ENCODE measurements at regions not wholly inside any gene's neighbourhood (a gene's known extent, or its start where the extent isn't known, plus 50 kb on each side); places are given as distances from the start of the nearest gene placed in this dataset.

- intact Hi-C loops (cut with DNase I) = no loop called here
- DNase-seq = no peak
- no peak for ATAC-seq (ENCODE audit: poor library complexity)
These were observed 241.2 kb downstream of the SOX2 start for GRCh38 chr3:181952929-181953328.

GRCh38 chr3:181955566-181955965, 243.8 kb downstream of the SOX2 start:
- intact Hi-C loops (cut with DNase I) = no loop called here
- no peak for DNase-seq
- ATAC-seq (ENCODE audit: poor library complexity) = no peak

- ATAC-seq (ENCODE audit: poor library complexity) = no peak
- DNase-seq = no peak
- intact Hi-C loops (cut with DNase I) = no loop called here
These were observed 244.4 kb downstream of the SOX2 start for GRCh38 chr3:181956122-181956521.

- intact Hi-C loops (cut with DNase I) = no loop called here
- DNase-seq (no peak), ATAC-seq (ENCODE audit: poor library complexity) (no peak)
These were observed 254.7 kb downstream of the SOX2 start for GRCh38 chr3:181966393-181966792.

- no peak for DNase-seq
- intact Hi-C loops (cut with DNase I) = no loop called here
- no peak for ATAC-seq (ENCODE audit: poor library complexity)
These were observed 258.2 kb downstream of the SOX2 start for GRCh38 chr3:181969925-181970324.

GRCh38 chr3:181971424-181971823, 259.7 kb downstream of the SOX2 start:
- intact Hi-C loops (cut with DNase I) = no loop called here
- ATAC-seq (ENCODE audit: poor library complexity) (no peak), DNase-seq (no peak)

- DNase-seq = no peak
- intact Hi-C loops (cut with DNase I) = no loop called here
- ATAC-seq (ENCODE audit: poor library complexity) = no peak
These were observed 262.5 kb downstream of the SOX2 start for GRCh38 chr3:181974198-181974597.

GRCh38 chr3:181976526-181976925, 264.8 kb downstream of the SOX2 start:
- DNase-seq (no peak), ATAC-seq (ENCODE audit: poor library complexity) (no peak)
- intact Hi-C loops (cut with DNase I) = no loop called here

- DNase-seq (no peak), ATAC-seq (ENCODE audit: poor library complexity) (no peak)
- intact Hi-C loops (cut with DNase I) = no loop called here
These were observed 273.7 kb downstream of the SOX2 start for GRCh38 chr3:181985386-181985785.

- DNase-seq (no peak), ATAC-seq (ENCODE audit: poor library complexity) (no peak)
- intact Hi-C loops (cut with DNase I) = no loop called here
These were observed 276.0 kb downstream of the SOX2 start for GRCh38 chr3:181987736-181988135.

- intact Hi-C loops (cut with DNase I) = no loop called here
- DNase-seq (no peak), ATAC-seq (ENCODE audit: poor library complexity) (no peak)
These were observed 287.1 kb downstream of the SOX2 start for GRCh38 chr3:181998828-181999227.

- intact Hi-C loops (cut with DNase I) = no loop called here
- DNase-seq (no peak), ATAC-seq (ENCODE audit: poor library complexity) (no peak)
These were observed 287.6 kb downstream of the SOX2 start for GRCh38 chr3:181999314-181999713.

- ATAC-seq (ENCODE audit: poor library complexity) = no peak
- DNase-seq = no peak
- intact Hi-C loops (cut with DNase I) = no loop called here
These were observed 288.7 kb downstream of the SOX2 start for GRCh38 chr3:182000447-182000846.

- DNase-seq (no peak), ATAC-seq (ENCODE audit: poor library complexity) (no peak)
- intact Hi-C loops (cut with DNase I) = no loop called here
These were observed 293.5 kb downstream of the SOX2 start for GRCh38 chr3:182005219-182005618.

- DNase-seq (no peak), ATAC-seq (ENCODE audit: poor library complexity) (no peak)
- intact Hi-C loops (cut with DNase I) = no loop called here
These were observed 294.0 kb downstream of the SOX2 start for GRCh38 chr3:182005701-182006100.

- ATAC-seq (ENCODE audit: poor library complexity) = no peak
- DNase-seq = no peak
- intact Hi-C loops (cut with DNase I) = no loop called here
These were observed 294.7 kb downstream of the SOX2 start for GRCh38 chr3:182006431-182006830.

GRCh38 chr3:182007441-182007840, 295.7 kb downstream of the SOX2 start:
- DNase-seq (no peak), ATAC-seq (ENCODE audit: poor library complexity) (no peak)
- intact Hi-C loops (cut with DNase I) = no loop called here

- ATAC-seq (ENCODE audit: poor library complexity) (no peak), DNase-seq (no peak)
- intact Hi-C loops (cut with DNase I) = no loop called here
These were observed 306.6 kb downstream of the SOX2 start for GRCh38 chr3:182018361-182018760.

GRCh38 chr3:182019926-182020325, 308.2 kb downstream of the SOX2 start:
- DNase-seq (no peak), ATAC-seq (ENCODE audit: poor library complexity) (no peak)
- intact Hi-C loops (cut with DNase I) = no loop called here

- no peak for DNase-seq
- no peak for ATAC-seq (ENCODE audit: poor library complexity)
- intact Hi-C loops (cut with DNase I) = no loop called here
These were observed 312.1 kb downstream of the SOX2 start for GRCh38 chr3:182023843-182024242.

- intact Hi-C loops (cut with DNase I) = no loop called here
- ATAC-seq (ENCODE audit: poor library complexity) = no peak
- DNase-seq = no peak
These were observed 315.6 kb downstream of the SOX2 start for GRCh38 chr3:182027366-182027765.

- intact Hi-C loops (cut with DNase I) = no loop called here
These were observed 316.4 kb downstream of the SOX2 start for GRCh38 chr3:182028081-182028480.

More at GRCh38 chr3:182028081-182028480, 316.4 kb downstream of the SOX2 start:
- ATAC-seq (ENCODE audit: poor library complexity) = no peak
- DNase-seq = no peak

Data from Right ventricle myocardium superior (tissue), 1 donor.